Body of pancreas (tissue), 4 donors: ENCODE measurements at regions not wholly inside any gene's neighbourhood (a gene's known extent, or its start where the extent isn't known, plus 50 kb on each side); places are given as distances from the start of the nearest gene placed in this dataset.

Source experiments
- ATAC-seq: fragments of 150-250 bp; one replicate; pipeline ENCODE4 v1.9.1; 2016
- DNase-seq, 4 donors: peaks; one replicate each; pipeline ENCODE4 v3.0.0-alpha.2; 2019
- H3K27ac ChIP-seq, 4 donors: fragments of 200-600 bp; sonication (generic); 1 replicate in 3 of 4; 2 replicates in 1 of 4; pipeline versions ENCODE4 v1.5.1 to v1.6.1; 2016 to 2019; ENCODE audit warnings: mild to moderate bottlenecking in 1 of 4, mixed read lengths in 1 of 4, moderate library complexity in 1 of 4
- H3K27me3 ChIP-seq, 2 donors: fragments of 200-600 bp; sonication (generic); one replicate each; pipeline ENCODE4 v1.6.0; 2016; ENCODE audit warnings: mild to moderate bottlenecking in 1 of 2
- H3K36me3 ChIP-seq, 2 donors: fragments of 200-600 bp; sonication (generic); replicated peaks in 1 of 2; 2 replicates each; pipeline ENCODE4 v1.5.1; 2016; ENCODE audit warnings: low read depth in 2 of 2; ENCODE audit not compliant: insufficient read depth in 1 of 2
- H3K4me1 ChIP-seq: fragments of 200-600 bp; sonication (generic); one replicate; pipeline ENCODE4 v1.6.0; 2016
- H3K4me3 ChIP-seq, 2 donors: fragments of 200-600 bp; sonication (generic); 1 replicate in 1 of 2; 2 replicates in 1 of 2; pipeline ENCODE4 v1.5.1; 2016 to 2019
- H3K9me3 ChIP-seq, 3 donors: fragments of 200-600 bp; sonication (generic); 1 replicate in 2 of 3; 2 replicates in 1 of 3; pipeline ENCODE4 v1.5.1; 2016
- CTCF ChIP-seq, 7 experiments: fragments of 450-650 bp in 4 of 7; fragments of 200-600 bp in 3 of 7; sonication (generic) in 3 of 7; IDR thresholded peaks; one replicate each; pipeline ENCODE4 v1.5.1; 2016 to 2019; ENCODE audit warnings: antibody characterized with exemption in 7 of 7
- POLR2A ChIP-seq, 3 donors: fragments of 450-650 bp; IDR thresholded peaks; one replicate each; pipeline ENCODE4 v1.6.1; 2016; ENCODE audit warnings: antibody characterized with exemption in 3 of 3, mild to moderate bottlenecking in 2 of 3
- WGBS, 2 donors: methylation state at CpG; one replicate each; pipeline ENCODE4 v1.1.5; 2017; 5-methylcytosine and 5-hydroxymethylcytosine counted together
- intact Hi-C: fragments of 100-400 bp; cut with DNase I; formaldehyde crosslinking; loops from one replicate; pipeline ENCODE4 v1.15.1; 2023

- ATAC-seq (no peak), DNase-seq (no peak)
- TF ChIP-seq CTCF (IDR thresholded peaks at IDR 0.05) (no peak), POLR2A (IDR thresholded peaks at IDR 0.05) (no peak)
- intact Hi-C loops = no loop called here
- no peaks in the 10 kb centered on the region for H3K27me3 ChIP-seq
- WGBS, 2 donors = 53 to 60% methylated on average over 1 of the region's 1 CpG
- H3K27ac ChIP-seq = no peak overlapping the region
- no peaks in the 10 kb centered on the region for H3K36me3 ChIP-seq
- no peaks in the 10 kb centered on the region for H3K9me3 ChIP-seq
- no peaks in the 10 kb centered on the region for H3K4me1 ChIP-seq
- no peak overlapping the region for H3K4me3 ChIP-seq
Measured at GRCh38 chr4:127165971-127166370, 466.8 kb upstream of the INTU start.

- intact Hi-C loops = no loop called here
- H3K36me3 ChIP-seq = no peaks in the 10 kb centered on the region
- 82 to 84% methylated on average over 1 of the region's 1 CpG for WGBS, 2 donors
- no peak overlapping the region for H3K4me3 ChIP-seq
- H3K27ac ChIP-seq = no peak overlapping the region
- no peaks in the 10 kb centered on the region for H3K9me3 ChIP-seq
- H3K4me1 ChIP-seq = no peaks in the 10 kb centered on the region
- DNase-seq = no peak
- no peak for TF ChIP-seq POLR2A (IDR thresholded peaks at IDR 0.05)
- TF ChIP-seq CTCF (IDR thresholded peaks at IDR 0.05) = no peak
- no peak for ATAC-seq
- no peaks in the 10 kb centered on the region for H3K27me3 ChIP-seq
Measured at GRCh38 chr4:127174201-127174600, 458.6 kb upstream of the INTU start.

GRCh38 chr4:127174616-127175015, 458.1 kb upstream of the INTU start:
- TF ChIP-seq POLR2A (IDR thresholded peaks at IDR 0.05) = no peak
- TF ChIP-seq CTCF (IDR thresholded peaks at IDR 0.05) = no peak

GRCh38 chr4:127179256-127180087, 453.3 kb upstream of the INTU start:
- no peak for ATAC-seq
- DNase-seq = no peak
- Histone ChIP-seq H3K4me3 (no peak overlapping the region), H3K9me3 (peaks cover 0 to 3% (median 0%) of the 10 kb centered on the region in 3 donors), H3K27ac (no peak overlapping the region), H3K4me1 (no peaks in the 10 kb centered on the region), H3K36me3 (no peaks in the 10 kb centered on the region), H3K27me3 (no peaks in the 10 kb centered on the region)
- TF ChIP-seq POLR2A (IDR thresholded peaks at IDR 0.05) (no peak), CTCF (IDR thresholded peaks at IDR 0.05) (no peak)
- 23 to 34% methylated on average over 2 of the region's 2 CpGs for WGBS, 2 donors
- intact Hi-C loops = no loop called here

More at GRCh38 chr4:127174616-127175015, 458.1 kb upstream of the INTU start:
- Histone ChIP-seq H3K4me3 (no peak overlapping the region), H3K27me3 (no peaks in the 10 kb centered on the region), H3K36me3 (no peaks in the 10 kb centered on the region), H3K4me1 (no peaks in the 10 kb centered on the region), H3K9me3 (no peaks in the 10 kb centered on the region), H3K27ac (no peak overlapping the region)
- ATAC-seq (no peak), DNase-seq (no peak)
- intact Hi-C loops = no loop called here
- WGBS, 2 donors = 49 to 55% methylated on average over 2 of the region's 2 CpGs

- Histone ChIP-seq H3K27me3 (no peaks in the 10 kb centered on the region), H3K4me1 (no peaks in the 10 kb centered on the region), H3K9me3 (peaks cover 0 to 8% (median 0%) of the 10 kb centered on the region in 3 donors), H3K27ac (no peak overlapping the region), H3K4me3 (no peak overlapping the region), H3K36me3 (no peaks in the 10 kb centered on the region)
- TF ChIP-seq POLR2A (IDR thresholded peaks at IDR 0.05) = no peak
- no peak for TF ChIP-seq CTCF (IDR thresholded peaks at IDR 0.05)
- ATAC-seq (no peak), DNase-seq (no peak)
- intact Hi-C loops = no loop called here
Measured at GRCh38 chr4:127181001-127181400, 451.8 kb upstream of the INTU start.
